Chondrocyte (in vitro differentiated cells): ENCODE measurements at regions not wholly inside any gene's neighbourhood (a gene's known extent, or its start where the extent isn't known, plus 50 kb on each side); places are given as distances from the start of the nearest gene placed in this dataset.

Source experiments
- DNase-seq: peaks from one replicate; pipeline ENCODE4 v3.0.0; 2021; ENCODE audit warnings: mixed read lengths, low spot score
- H3K27ac Mint-ChIP-seq: one replicate; pipeline ENCODE4 v1.8.0; 2021; ENCODE audit warnings: mild to moderate bottlenecking, moderate library complexity, mixed read lengths; ENCODE audit not compliant: unreplicated experiment
- H3K27me3 Mint-ChIP-seq: 2 replicates; pipeline ENCODE4 v1.8.0; 2021; ENCODE audit warnings: low read depth, mixed read lengths
- H3K36me3 Mint-ChIP-seq: 2 replicates; pipeline ENCODE4 v1.8.0; 2021; ENCODE audit warnings: low read depth, mixed read lengths
- H3K4me1 Mint-ChIP-seq: 2 replicates; pipeline ENCODE4 v1.8.0; 2021; ENCODE audit warnings: low read depth, mild to moderate bottlenecking, mixed read lengths
- H3K4me3 Mint-ChIP-seq: one replicate; pipeline ENCODE4 v1.8.0; 2021; ENCODE audit warnings: mild to moderate bottlenecking, moderate library complexity, mixed read lengths; ENCODE audit not compliant: unreplicated experiment
- H3K9me3 Mint-ChIP-seq: 2 replicates; pipeline ENCODE4 v1.8.0; 2021; ENCODE audit warnings: low read depth, mixed read lengths
- TF ChIP-seq, protein P1 (sequence below): fragments of 200-600 bp; sonication (generic); IDR thresholded peaks from 2 replicates; pipeline ENCODE4 v1.5.0; 2021; ENCODE audit warnings: antibody characterized with exemption, mild to moderate bottlenecking, moderate library complexity

DNA sequence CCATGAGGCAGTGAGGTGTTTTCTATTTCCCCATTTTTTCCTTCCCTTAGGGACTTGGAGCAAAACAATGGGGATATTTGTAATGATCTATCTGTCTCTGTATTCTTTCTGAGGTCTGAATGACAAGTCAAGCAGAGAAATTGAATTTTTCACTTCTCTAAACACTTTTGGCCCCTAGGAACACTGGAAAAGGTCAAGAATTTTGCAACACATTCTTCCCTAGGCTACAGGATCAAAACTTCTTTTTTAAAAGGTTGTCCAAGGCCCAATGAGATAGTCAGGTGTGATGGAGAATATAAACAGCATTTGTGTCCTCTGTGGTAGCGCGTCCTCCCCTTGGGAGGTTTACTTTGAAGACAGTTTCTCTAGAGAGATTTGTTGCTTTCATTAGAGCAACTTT lies 620.5 kb downstream of the TLR4 start:
- TF ChIP-seq, protein P1, sequence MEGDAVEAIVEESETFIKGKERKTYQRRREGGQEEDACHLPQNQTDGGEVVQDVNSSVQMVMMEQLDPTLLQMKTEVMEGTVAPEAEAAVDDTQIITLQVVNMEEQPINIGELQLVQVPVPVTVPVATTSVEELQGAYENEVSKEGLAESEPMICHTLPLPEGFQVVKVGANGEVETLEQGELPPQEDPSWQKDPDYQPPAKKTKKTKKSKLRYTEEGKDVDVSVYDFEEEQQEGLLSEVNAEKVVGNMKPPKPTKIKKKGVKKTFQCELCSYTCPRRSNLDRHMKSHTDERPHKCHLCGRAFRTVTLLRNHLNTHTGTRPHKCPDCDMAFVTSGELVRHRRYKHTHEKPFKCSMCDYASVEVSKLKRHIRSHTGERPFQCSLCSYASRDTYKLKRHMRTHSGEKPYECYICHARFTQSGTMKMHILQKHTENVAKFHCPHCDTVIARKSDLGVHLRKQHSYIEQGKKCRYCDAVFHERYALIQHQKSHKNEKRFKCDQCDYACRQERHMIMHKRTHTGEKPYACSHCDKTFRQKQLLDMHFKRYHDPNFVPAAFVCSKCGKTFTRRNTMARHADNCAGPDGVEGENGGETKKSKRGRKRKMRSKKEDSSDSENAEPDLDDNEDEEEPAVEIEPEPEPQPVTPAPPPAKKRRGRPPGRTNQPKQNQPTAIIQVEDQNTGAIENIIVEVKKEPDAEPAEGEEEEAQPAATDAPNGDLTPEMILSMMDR, result no peak
- no peak for DNase-seq
- Mint-ChIP-seq H3K9me3 (no peaks in the 10 kb centered on the region), H3K4me3 (no peak overlapping the region), H3K36me3 (no peaks in the 10 kb centered on the region), H3K4me1 (no peaks in the 10 kb centered on the region), H3K27me3 (no peaks in the 10 kb centered on the region), H3K27ac (no peak overlapping the region)

DNA sequence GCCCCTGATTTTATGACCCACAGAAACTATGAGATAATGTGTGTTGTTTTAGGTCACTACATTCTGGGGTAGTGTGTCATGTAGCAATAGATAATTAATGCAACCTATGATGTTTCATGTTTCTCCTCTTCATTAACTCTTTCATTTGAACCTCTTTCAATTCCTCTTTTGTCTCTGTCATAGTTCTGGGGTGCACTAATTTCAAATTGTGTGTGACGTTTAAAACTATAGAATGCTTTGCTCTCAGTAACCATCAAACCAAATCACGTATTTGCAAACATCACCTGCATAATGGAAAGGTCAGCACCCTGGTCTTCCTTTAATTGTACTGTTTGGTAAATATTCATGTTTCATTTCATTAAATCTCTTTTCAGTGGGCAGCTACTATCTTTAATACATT lies 621.6 kb downstream of the TLR4 start:
- no peak for DNase-seq
- no peaks in the 10 kb centered on the region for H3K9me3 Mint-ChIP-seq
- no peaks in the 10 kb centered on the region for H3K27me3 Mint-ChIP-seq
- TF ChIP-seq, protein P1, result no peak
- no peaks in the 10 kb centered on the region for H3K36me3 Mint-ChIP-seq
- no peak overlapping the region for H3K4me3 Mint-ChIP-seq
- no peak overlapping the region for H3K27ac Mint-ChIP-seq
- H3K4me1 Mint-ChIP-seq, result no peaks in the 10 kb centered on the region

DNA sequence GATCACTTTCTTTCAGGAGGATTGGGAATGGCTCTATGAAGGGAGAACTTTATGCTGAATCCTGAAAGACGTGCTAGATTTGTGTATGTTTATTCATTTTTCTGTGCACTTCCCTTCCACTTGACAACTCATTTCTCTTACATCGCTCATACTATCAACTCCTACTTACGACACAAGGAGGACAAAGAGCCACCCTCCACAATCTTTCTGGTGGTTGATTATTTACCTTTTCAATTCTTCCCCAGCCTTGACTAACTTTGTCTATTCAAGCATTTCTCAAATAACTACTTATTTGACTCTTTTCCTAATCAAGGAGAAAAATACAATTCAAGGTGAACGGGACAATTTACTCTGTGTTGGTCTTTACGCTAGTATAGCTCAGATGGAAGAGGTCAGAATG lies 622.1 kb downstream of the TLR4 start:
- TF ChIP-seq, protein P1, result no peak
- Mint-ChIP-seq H3K9me3 (no peaks in the 10 kb centered on the region), H3K27ac (no peak overlapping the region), H3K4me3 (no peak overlapping the region), H3K4me1 (no peaks in the 10 kb centered on the region), H3K27me3 (no peaks in the 10 kb centered on the region), H3K36me3 (no peaks in the 10 kb centered on the region)
- no peak for DNase-seq

DNA sequence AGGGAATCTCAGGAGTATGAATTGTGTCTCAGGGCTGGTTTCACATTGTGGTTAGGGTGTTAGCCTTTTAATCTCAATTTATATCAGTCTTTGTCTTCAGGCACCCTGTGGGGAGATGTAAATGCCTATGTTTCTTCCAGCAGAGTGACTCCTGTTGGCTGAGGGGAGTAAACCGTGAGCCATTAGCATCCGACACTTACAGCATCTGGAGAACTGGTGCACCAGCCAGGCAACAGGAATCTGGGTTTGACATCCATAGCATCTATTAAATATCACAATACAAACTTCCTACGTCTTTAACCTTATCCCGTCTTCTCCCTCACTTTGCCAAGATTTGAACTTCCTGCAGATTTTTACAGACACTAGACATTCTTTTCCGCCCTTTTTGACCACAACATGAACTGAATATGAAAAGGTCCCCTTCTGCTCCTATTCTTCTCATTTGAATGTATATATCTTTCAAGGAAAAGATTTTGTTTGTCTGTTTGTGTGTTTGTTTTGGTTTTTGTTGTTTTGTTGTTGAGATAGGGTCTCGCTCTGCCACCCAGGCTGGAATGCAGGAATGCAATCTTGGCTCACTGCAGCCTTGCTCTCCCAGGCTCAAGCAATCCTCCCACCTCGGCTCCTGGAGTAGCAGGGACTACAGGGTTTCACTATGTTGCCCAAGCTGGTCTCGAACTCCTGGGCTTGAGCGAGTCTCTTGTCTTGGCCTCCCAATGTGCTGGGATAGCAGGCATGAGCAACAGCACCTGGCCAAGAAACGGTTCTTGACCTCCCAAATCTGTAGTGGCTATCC lies 626.2 kb downstream of the TLR4 start:
- no peak overlapping the region for H3K4me3 Mint-ChIP-seq
- peaks cover 9% of the 10 kb centered on the region for H3K4me1 Mint-ChIP-seq
- no peak overlapping the region for H3K27ac Mint-ChIP-seq
- DNase-seq, result no peak
- no peaks in the 10 kb centered on the region for H3K36me3 Mint-ChIP-seq
- peaks cover 2% of the 10 kb centered on the region for H3K27me3 Mint-ChIP-seq
- TF ChIP-seq, protein P1, result no peak
- peaks cover 2% of the 10 kb centered on the region for H3K9me3 Mint-ChIP-seq

DNA sequence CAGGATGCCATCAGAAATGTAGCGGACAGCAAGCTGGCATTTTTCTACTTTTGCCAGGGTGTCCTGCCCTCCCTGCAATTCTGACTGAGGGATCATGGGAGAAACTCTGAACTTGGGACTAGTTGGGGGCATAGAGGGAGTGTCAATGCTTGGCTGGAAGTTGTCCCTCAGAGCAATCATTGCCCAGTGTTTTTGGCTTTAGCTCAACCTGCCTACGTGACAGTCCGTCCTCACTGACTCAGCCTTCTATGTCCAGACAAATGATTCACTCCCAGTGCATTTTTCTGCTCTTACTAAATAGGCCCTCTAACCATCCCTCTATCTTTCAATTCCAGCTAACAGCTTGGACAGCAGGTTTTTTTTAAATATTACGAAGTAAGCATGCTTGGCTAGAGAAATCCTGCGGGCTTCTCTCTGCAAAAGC lies 627.4 kb downstream of the TLR4 start:
- peaks cover 2% of the 10 kb centered on the region for H3K9me3 Mint-ChIP-seq
- TF ChIP-seq, protein P1, result no peak
- DNase-seq, result no peak
- H3K4me1 Mint-ChIP-seq, result peaks cover 9% of the 10 kb centered on the region
- no peak overlapping the region for H3K4me3 Mint-ChIP-seq
- H3K27ac Mint-ChIP-seq, result no peak overlapping the region
- H3K27me3 Mint-ChIP-seq, result peaks cover 2% of the 10 kb centered on the region
- H3K36me3 Mint-ChIP-seq, result no peaks in the 10 kb centered on the region
